ENCODE measurements at regions not wholly inside any gene's neighbourhood (a gene's known extent, or its start where the extent isn't known, plus 50 kb on each side); places are given as distances from the start of the nearest gene placed in this dataset.

- TF ChIP-seq CTCF (IDR thresholded peaks at IDR 0.05), result no peak
- TF ChIP-seq POLR2A (IDR thresholded peaks at IDR 0.05), result no peak
Measured at GRCh38 chr2:103324671-103325070, 562.8 kb downstream of the TMEM182 start.

Data from adrenal gland (tissue), 5 donors.